Ramos (cell line): ENCODE measurements at regions not wholly inside any gene's neighbourhood (a gene's known extent, or its start where the extent isn't known, plus 50 kb on each side); places are given as distances from the start of the nearest gene placed in this dataset.

ENCODE experiments used
- in situ Hi-C: fragments of 300-500 bp; cut with MboI; formaldehyde crosslinking; loops from one replicate; pipeline ENCODE4 v1.14.3; 2022; ENCODE audit warnings: low sequenced_read_pairs; ENCODE audit not compliant: unreplicated experiment

GRCh38 chr13:107322228-107322627 lies 754.3 kb upstream of the ARGLU1 start:
- in situ Hi-C loops: no loop called here

GRCh38 chr13:107305178-107305577 lies 737.2 kb upstream of the ARGLU1 start:
- in situ Hi-C loops: no loop called here

GRCh38 chr13:107301724-107302374 lies 733.9 kb upstream of the ARGLU1 start:
- in situ Hi-C loops: no loop called here

GRCh38 chr13:107299717-107300116 lies 731.8 kb upstream of the ARGLU1 start:
- in situ Hi-C loops: no loop called here

- in situ Hi-C loops: no loop called here
Observed at GRCh38 chr13:107296804-107297203, 728.9 kb upstream of the ARGLU1 start.

- in situ Hi-C loops: no loop called here
Observed at GRCh38 chr13:107295416-107296140, 727.6 kb upstream of the ARGLU1 start.

- in situ Hi-C loops: no loop called here
Observed at GRCh38 chr13:107293924-107294323, 726.0 kb upstream of the ARGLU1 start.

- in situ Hi-C loops: no loop called here
Observed at GRCh38 chr13:107291875-107292274, 723.9 kb upstream of the ARGLU1 start.

GRCh38 chr13:107289540-107289939 lies 721.6 kb upstream of the ARGLU1 start:
- in situ Hi-C loops: no loop called here

GRCh38 chr13:107284173-107284572 lies 716.2 kb upstream of the ARGLU1 start:
- in situ Hi-C loops: no loop called here

- in situ Hi-C loops: no loop called here
Observed at GRCh38 chr13:107277911-107278310, 710.0 kb upstream of the ARGLU1 start.

GRCh38 chr13:107276936-107277335 lies 709.0 kb upstream of the ARGLU1 start:
- in situ Hi-C loops: no loop called here

- in situ Hi-C loops: no loop called here
Observed at GRCh38 chr13:107275945-107276614, 708.1 kb upstream of the ARGLU1 start.

GRCh38 chr13:107275312-107275711 lies 707.4 kb upstream of the ARGLU1 start:
- in situ Hi-C loops: no loop called here

GRCh38 chr13:107271227-107271626 lies 703.3 kb upstream of the ARGLU1 start:
- in situ Hi-C loops: no loop called here

- in situ Hi-C loops: no loop called here
Observed at GRCh38 chr13:107266657-107267056, 698.7 kb upstream of the ARGLU1 start.

GRCh38 chr13:107258599-107259187 lies 690.8 kb upstream of the ARGLU1 start:
- in situ Hi-C loops: no loop called here

GRCh38 chr13:107254392-107254791 lies 686.5 kb upstream of the ARGLU1 start:
- in situ Hi-C loops: no loop called here

- in situ Hi-C loops: no loop called here
Observed at GRCh38 chr13:107252428-107252827, 684.5 kb upstream of the ARGLU1 start.

- in situ Hi-C loops: no loop called here
Observed at GRCh38 chr13:107252021-107252420, 684.1 kb upstream of the ARGLU1 start.

GRCh38 chr13:107251341-107251740 lies 683.4 kb upstream of the ARGLU1 start:
- in situ Hi-C loops: no loop called here
